Glomerular endothelial cell (primary cell): ENCODE measurements at regions not wholly inside any gene's neighbourhood (a gene's known extent, or its start where the extent isn't known, plus 50 kb on each side); places are given as distances from the start of the nearest gene placed in this dataset.
"Not testable (repeated sequence)": the region's sequence is repeated elsewhere in the genome, so short reads cannot be mapped to it uniquely, and the experiment has no call there.

Experiments
- DNase-seq: peaks from one replicate; pipeline ENCODE4 v3.0.0-alpha.2; 2011; ENCODE audit warnings: low read depth, low spot score; ENCODE audit errors: extremely low read depth

DNA sequence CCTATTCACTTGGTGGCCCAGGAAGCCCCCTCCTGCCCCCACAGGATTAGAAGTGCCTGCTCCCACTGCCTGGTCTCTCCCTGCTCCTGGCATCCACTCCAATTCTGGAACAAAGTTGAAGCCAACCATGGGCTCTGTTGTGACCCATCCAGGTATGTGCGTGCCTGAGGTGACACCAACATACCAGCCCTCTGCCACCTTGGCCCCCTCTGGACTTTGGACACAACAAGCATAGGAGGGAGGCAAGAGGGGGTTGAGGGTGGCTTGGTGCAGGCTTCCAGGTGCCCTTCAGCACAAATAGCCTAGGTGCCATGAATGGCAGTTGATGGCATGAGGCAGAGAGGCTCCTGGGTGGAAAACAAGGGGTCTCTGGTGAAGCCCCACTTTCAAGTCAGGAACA, 600.9 kb downstream of the SI start:
- DNase-seq = no peak

DNA sequence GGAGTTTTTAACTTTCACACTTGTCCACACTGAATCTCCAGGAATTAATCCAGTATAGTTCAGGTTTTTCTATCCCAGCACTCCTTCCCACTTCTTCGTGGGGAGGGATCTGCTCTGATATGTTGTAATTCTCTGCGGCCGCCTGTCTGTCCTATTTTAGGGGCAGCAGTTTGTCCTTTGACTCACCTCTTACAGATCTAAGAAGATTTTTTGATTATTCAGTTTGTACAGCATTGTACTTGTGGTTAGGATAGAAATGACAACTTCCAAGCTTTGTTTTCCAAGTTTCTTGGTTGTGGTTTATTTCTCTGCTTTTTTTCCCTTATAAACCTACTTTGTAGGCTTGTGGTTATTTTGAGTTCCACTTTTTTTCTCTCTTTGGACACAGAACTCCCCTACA, 601.7 kb downstream of the SI start:
- DNase-seq = no peak

DNA sequence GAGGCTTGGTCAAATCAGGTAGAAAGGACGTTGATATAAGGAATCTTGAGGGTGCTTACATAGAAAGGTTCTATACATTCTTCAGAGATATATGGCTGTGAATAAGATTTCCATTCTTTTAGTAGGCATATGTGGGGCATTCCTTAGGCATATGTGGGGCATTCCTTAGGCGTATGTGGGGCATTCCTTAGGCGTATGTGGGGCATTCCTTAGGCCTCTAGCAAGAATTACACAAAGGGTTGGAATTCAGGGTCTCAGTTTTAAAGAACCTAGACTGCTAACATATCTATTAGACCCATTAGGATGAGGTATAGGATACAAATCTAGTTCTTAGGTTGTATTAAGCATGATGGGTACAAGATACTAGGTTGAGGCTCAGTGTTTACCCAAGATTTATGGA, 607.8 kb downstream of the SI start:
- no peak for DNase-seq

DNA sequence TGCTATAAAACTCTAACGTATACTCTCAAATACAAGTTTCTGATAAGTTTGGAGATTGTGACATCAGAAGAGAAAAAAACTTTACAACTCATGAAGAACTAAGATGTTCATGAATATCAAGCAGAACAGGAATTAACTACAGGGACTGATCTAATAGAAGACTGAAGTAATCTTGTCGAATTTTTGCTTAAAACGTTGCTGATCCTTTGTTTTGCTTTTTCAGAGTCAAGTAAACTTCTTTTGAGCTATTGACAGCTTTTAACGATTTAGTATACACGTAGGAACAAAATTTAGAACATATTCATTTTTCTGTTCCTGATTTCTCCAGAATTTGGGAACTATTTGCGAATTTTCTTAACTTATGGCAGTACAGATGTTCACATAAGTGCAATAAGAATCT, 610.2 kb downstream of the SI start:
- DNase-seq = no peak

DNA sequence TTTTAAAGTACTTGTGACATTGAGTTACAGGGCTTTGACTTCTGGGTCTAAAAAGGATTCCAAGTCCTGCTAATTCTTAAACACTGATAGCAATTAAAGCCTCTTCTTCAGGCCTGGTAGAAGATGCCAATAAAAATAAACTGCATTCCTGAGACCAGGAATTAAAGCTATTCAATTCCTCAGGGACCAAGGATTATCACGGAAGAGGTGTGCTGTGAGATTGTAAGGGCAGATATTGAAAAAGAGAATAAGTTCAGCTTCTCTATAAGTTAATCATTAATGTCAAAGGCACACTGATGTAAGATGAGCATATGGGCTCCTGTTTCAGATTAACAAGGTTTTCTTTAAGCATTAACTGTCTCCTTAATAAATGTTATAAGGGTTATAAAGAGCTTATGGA, 611.3 kb downstream of the SI start:
- no peak for DNase-seq

DNA sequence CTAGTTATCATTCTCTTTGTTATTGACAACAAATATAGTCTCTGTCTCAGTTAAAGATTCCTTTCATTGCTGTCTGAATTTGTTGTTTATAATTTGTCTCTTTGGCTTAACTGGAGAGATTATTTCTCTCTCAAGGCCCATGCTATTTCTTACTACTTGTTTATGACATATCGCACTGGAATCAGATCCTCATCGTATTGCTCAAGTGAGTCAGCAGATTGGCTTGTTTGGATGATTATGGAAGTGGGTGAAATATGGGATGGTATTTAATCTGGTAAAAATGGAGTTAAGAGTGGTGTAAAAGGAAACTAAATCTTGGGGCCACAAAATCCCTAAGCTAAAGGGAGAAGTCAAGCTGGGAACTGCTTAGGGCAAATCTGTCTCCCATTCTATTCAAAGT, 613.1 kb downstream of the SI start:
- no peak for DNase-seq

DNA sequence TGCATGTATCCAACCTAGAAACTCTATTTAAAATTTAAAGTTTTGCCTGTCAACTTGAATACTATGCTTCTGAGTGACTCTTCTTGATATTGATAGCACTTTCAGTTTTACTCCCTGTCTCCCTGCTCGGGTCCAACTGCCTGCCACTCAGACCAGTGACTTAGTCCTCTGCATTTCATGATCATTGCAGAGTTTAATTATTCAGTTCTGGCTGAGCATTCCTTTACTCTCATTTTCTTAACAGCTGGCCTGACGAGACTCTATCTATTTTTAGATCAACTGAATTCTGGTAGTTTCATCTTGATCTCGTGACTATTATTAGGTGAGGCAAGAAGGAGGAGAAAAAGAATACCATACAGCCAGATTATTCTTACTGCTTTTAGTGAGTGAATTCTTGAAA, 617.4 kb downstream of the SI start:
- no peak for DNase-seq

DNA sequence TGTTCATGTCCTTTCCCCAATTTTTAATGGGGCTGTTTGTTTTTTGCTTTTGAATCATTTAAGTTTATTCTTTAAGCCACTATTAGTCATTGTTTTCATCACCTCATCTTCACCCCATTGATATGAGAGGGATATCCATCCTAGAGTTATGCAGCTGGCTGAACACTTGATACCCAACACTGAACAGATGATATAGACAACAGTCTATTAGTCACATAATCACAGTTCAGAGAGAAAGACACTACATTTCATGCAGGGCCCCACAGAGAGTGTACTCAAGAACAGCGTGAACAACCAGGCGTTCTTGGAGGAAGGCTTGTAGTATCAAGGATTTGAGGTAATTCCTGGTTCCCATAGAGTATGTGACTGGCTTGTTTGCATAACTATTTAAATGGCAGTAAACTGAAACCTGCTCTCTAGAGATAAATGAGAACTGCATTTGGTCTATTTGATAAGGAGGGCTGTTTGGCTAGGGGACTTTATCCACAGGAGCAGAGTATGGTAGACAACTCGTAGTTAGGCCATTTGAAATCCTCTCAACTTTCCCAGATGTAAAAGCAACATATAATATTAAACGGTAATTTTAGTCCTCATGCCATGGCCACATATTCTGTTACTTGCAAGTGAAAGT, 618.7 kb downstream of the SI start:
- no peak for DNase-seq

DNA sequence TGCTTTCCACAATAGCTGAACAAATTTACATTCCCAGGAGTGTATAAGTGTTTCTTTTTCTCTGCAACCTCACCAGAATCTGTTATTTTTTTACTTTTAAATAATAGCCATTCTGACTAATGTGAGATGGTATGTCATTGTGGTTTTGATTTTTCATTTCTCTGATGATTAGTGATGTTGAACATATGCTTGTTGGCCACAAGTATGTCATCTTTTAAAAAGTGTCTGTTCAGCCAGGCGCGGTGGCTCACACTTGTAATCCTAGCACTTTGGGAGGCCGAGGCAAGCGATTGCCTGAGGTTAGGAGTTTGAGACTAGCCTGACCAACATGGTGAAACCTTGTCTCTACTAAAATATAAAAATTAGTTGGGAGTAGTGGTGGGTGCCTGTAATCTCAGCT, 619.3 kb downstream of the SI start:
- no peak for DNase-seq

DNA sequence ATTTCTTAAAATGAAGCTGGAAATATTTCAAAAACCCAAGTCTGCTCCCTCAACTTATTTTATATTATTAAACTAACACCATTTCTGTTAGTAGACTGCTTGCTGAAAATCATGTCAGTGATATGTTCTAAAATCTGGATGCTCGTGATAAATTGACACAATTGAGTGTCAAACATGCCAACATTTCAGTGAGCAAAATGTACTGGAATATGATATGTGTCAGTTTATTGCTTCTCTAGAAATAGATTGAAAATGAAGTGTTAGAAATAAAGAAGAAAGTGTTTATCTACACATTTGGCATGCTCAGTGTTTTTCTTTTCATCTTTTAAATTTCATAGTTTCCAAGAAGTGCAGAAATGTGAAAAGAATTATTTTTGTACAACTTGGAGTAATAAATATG, 624.6 kb downstream of the SI start:
- no peak for DNase-seq

DNA sequence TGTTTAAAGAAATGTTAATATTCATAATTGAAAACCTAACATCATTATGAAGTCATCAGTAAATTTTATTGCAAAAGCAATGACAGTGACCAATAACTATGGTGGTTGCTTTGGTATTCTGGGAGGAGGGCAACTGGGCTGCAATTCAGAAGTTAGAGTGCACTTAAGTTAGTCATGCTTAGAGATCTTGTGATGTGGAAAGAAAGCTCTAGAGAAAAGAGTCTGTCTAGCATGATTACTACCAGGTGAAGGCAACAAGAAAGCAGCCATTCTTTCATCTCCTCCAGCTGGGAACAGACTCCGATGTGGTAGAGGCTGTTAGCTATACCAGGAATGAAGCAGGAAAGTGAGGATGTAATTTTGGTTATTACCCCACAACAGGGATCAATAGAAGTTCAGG, 625.6 kb downstream of the SI start:
- DNase-seq = no peak

DNA sequence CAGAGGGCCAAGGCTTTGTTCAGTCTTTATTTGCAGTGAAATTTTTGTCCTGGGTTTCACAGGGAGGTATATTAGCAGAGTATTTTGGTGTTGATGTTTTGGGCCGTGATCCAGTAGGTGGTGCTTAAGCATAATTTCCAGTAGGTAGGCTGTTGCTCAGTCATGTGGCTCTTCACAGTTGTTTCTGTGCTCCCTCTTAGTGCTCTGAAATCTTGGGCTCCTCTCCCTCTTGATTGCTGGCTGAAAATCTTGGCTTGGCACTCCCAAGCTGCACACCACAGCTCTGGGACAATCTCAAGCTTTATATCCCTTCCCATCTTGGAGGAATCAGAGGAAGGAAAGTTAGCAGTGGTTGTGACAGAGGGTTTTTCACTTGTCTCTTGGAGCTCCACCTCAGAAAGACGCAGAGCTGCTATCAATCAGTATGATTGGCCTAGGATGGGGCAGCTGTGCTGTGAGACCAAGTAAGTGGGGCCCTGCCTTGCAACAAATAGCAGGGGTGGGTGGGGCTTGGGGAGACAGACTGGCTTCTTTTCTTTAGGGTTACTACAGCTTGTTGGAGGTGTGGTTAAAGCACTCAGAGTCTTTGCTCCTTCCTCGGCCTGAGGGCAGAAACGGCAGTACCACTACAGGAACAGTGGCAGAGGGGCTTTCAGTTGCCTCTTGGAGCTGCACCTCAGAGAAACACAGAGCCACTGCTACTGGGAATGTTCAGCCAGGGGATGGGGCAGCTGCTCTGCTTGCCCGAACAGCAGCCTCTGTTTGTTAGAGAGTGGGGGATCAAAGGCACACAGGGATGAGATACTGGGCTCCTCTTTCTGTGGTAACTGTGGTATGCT, 627.0 kb downstream of the SI start:
- no peak for DNase-seq

DNA sequence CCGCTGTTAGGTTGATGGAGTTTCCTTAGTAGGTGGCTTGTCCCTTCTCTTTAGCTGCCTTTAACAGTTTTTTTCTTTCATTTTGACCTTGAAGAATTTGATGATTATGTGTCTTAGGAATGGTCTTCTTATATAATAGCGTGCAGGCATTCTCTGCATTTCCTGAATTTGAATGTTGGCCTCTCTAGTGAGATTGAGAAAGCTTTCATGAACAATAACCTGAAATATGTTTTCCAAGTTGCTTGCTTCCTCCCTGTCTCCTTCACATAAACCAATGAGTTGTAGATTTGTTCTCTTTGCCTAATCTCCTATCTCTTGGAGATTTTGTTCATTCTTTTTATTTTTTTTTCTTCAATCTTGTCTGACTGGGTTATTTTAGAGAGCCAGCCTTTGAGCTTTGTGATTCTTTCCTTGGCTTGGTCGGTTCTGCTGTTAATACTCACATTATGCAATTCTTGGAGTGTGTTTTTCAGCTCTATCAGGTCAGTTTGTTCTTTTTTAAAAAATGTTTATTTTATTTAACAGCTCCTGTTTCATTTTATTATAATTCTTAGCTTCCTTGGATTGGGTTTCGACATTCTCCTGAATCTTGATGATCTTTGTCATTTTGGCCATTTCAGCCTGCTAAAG, 627.9 kb downstream of the SI start:
- no peak for DNase-seq

DNA sequence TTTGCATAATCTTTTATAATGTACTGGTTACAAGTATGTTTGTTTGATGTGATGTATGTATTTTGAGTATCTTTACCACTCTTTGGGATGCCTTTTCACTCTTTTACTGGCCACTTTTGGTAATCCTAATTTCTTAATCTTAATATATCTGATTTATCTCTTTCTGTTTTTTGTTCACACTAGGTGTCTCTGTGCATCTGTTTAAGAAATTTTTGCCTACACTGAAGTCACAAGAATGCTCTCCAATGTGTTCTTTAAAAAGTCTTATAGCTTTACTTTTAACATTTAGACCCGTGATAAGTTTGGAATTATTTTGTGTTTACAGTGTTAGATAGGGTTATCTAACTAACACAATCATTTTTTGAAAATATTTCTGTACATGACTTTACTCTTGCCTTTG, 659.1 kb downstream of the SI start:
- DNase-seq = no peak

DNA sequence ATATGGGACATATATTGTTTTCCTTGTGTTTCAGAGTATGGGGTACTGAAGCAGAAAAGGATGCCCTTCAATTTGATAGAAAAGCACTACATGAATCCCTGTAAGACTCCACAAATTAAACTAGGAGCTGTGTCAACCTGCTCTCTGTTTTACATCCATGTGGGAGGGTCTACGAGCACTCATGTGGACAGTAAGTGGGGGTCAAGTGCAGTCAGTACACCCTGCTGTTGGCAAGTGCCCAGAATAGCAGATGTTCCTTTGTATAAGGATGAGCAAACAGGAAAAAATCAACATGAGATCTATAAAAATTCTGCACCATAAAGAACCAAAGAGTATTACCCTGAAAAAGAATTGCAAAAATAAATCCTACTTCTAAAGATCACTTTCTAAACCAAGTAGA, 659.9 kb downstream of the SI start:
- DNase-seq = no peak

DNA sequence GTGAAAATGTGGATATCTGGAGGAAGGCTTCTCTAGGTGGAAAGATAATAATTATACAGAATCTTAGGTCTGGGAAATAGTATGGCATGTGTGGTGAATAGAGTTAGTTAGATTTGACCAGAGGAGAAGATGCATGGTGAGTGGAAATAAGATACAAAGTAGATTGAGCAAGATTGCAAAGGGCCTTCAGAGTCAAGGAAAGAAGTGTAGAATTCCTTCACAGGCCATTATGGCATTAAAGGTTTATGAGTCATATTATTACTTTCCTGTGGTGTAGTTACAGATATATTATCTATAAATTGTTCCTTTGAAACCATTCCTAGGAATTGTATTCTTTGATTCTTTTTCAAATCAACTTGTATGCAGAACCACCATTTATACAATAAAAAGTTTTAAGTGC, 660.3 kb downstream of the SI start:
- no peak for DNase-seq

DNA sequence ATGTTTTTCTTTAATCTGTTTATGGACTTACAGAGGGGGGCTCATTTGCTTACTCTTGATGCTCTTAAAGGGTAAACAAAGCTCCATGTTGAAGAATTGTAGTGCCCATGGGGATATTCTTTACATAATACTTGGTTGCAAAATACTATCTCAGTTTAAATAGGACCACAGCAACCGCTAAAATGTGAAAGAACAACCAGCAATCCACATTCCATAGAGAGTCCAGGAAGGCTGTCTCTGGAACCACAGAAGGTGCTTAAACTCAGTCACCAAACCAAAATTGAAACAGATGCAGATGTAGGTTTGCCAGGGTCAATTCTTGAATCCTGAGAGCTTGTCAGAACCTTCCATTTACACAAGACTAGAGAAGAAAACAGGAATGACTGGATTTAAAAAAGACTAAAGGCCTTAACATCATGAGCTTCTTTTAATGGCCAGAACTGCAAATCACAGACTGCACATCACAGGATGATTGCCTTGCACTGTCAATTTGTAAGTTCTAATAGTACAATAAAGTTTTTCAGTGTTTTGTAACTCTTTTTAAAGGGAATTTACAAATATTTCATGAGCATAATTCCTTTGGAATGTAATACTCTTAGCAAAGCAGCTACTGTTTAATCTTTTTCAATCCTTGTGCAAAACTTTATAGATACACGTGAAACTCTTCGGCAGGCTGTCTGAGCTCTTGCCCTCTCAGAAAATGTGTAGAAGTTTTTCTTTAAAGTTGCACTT, 661.6 kb downstream of the SI start:
- no peak for DNase-seq

DNA sequence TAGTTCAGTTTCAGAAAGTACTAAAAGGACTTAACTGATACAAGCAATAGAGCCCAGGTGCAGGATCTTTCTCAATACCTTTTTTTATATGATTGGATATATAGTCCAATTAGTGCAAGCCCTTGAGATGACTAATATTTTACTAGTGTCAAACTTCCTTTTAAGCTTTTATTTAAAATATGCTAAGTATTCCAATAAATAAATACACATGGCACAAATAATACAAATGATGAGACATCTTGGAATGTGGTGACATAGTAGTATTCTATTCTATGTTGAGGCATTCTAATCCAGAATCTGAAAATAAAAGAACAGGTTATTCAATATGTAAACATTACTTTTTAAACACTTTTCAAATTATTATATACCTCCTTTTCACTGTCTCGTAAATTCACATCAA, 670.0 kb downstream of the SI start:
- DNase-seq = no peak

DNA sequence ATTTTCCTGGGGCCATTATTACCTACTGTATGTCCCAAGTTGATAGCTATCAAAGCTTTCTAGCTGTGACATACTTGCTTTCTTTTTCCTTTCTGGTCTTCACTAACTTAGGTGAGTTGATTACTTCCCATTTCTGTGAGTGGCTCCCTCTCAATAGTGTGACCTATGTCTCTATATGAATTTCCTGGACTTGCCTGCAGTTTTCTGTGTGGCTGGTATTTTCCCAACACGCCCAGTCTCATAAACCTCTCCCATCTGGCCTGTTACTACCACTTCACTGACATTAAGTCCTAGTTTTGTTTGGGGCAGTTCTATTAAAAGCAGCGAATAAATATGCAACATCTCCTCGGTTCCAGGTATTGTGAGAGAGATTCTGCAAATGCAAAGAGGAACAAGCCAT, 671.2 kb downstream of the SI start:
- no peak for DNase-seq

DNA sequence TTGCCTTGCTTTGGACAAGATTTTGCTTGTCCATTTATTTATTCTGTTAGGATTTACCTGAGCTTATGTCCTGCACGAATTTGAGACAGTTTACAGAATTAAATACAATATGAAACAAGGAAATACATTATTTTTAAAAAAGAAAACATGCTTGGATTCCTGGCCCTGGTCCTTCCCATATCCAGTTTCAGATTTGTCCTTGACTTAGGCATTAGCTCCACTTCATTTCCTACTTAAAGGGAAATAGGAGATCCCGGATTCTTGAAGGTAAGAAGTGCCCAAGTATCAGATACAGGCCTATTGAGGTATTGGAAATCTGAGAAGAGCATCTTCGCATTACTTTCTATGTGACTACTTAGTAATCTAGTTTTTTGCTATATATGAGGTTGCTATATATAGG, 672.0 kb downstream of the SI start:
- DNase-seq = no peak

DNA sequence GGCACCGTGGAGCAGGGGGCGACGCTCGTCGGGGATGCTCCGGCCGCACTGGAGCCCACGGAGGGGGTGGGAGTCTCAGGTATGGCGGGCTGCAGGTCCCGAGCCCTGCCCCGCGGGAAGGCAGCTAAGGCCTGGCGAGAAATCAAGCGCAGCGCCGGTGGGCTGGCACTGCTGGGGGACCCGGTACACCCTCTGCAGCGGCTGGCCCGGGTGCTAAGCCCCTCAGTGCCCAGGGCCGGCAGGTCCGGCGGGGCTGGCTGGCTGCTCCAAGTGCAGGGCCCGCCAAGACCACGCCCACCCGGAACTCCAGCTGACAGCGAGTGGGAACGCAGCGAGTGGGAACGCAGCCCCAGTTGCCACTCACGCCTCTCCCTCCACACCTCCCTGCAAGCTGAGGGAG, 676.4 kb downstream of the SI start:
- no peak for DNase-seq

DNA sequence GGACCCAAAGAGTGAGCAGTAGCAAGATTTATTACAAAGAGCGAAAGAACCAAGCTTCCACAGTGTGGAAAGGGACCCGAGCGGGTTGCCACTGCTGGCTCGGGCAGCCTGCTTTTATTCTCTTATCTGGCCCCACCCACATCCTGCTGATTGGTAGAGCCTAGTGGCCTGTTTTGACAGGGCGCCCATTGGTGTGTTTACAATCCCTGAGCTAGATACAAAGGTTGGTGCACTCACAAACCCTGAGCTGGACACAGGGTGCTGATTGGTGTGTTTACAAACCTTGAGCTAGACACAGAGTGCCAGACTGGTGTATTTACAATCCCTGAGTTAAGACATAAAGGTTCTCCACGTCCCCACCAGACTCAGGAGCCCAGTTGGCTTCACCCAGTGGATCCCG, 676.9 kb downstream of the SI start:
- not testable (repeated sequence) for DNase-seq
